HG02885 (cell line): ENCODE measurements at regions not wholly inside any gene's neighbourhood (a gene's known extent, or its start where the extent isn't known, plus 50 kb on each side); places are given as distances from the start of the nearest gene placed in this dataset.

ENCODE experiments used
- ATAC-seq: cut with Tn5 transposase; IDR thresholded peaks from one replicate; pipeline ENCODE4 v1.9.1; 2021; ENCODE audit warnings: mild to moderate bottlenecking; ENCODE audit not compliant: unreplicated experiment, poor library complexity

DNA sequence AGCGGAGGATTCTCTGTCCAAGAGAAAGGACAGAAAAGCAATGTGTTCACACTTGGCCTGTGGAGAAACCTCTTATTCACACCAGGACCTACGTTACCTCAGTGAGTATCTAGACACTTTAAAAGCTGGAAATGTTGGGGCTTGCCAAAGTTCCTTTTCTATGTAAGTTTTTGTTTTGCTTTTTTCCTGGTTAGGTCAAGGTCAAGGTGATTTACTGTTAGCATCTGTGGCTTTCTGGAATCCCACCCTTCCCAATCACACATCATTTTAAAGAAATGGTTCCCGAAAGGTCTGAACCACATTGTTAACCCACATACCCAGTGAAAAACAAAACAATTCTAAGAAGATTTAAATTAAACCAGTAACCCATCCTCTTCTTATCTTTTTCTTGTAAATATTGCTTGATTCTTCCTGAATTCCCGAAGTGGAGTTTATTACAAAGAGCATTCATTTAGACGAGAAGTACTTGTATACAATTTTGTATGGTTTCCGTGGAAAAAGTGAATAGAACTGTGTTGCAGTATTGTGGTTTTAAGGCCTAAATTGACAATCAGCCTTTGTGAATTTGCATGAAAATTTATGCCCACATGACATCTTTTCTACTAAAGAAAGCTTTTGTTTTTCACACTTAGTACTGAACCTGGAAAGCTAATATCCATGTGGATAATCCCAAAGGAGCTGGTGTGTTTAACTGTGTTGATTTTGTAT lies 827.0 kb upstream of the IGFBP3 start:
- no peak for ATAC-seq

DNA sequence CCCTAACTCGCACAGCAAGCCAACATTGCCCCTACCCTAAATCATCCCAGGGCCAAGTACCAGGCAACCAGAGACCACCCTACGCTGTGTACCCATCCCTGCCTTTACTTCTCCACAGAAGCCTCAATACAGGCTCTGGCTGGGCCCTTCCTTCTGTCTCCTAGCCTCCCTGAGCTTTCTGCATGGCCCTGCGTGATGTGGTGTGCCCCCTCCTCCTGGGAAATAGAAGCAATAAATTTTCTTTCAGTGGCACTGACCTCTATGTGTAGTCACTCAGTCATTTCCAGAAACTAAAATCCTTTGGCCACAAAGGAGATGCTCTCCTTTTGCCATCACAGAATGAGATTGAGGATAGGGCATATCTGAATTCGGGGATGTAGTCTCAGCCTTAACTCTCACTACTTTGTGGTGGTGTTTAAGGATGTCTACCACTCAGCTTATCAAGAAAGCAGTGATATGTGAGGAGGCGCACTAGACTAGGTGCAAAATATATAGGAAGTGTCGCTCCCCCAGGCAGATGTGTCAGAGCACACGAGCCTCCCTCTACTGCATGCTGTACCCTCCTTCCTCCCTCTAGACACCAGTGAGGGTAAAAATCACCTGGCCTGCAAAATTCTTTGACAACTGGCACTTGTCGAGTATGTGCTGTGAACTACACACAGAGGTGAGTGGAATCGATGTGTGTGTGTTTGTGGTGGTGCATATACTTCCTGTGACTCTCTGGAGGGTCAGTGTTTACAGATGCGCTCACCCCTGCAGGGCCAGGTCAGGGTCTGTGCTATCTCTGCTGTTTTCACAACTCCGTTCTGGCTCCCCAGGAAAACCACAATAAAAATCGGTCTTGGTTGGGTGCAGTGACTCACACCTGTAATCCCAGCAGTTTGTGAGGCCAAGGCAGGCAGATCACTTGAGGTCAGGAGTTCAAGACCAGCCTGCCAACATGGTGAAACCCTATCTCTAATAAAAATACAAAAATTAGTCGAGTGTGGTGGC lies 825.9 kb upstream of the IGFBP3 start:
- ATAC-seq = no peak

DNA sequence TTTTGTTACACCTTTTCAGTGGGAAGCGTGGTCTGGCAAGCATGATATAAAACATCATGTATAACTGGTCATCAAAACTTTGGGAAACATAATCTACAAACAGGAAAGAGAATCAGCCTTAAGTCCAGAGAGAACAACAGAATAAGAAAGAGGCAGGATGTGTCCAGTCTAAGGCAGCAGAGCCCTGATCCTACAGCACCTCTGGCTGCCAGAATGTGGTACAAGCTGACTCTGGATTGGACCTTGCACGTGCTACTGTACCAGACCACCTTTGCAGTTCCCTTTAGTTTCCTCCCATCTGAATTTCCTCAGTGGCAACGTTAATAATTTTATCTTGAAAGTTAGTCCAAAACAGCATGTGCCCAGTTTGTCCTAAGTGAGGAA lies 824.6 kb upstream of the IGFBP3 start:
- ATAC-seq = no peak

DNA sequence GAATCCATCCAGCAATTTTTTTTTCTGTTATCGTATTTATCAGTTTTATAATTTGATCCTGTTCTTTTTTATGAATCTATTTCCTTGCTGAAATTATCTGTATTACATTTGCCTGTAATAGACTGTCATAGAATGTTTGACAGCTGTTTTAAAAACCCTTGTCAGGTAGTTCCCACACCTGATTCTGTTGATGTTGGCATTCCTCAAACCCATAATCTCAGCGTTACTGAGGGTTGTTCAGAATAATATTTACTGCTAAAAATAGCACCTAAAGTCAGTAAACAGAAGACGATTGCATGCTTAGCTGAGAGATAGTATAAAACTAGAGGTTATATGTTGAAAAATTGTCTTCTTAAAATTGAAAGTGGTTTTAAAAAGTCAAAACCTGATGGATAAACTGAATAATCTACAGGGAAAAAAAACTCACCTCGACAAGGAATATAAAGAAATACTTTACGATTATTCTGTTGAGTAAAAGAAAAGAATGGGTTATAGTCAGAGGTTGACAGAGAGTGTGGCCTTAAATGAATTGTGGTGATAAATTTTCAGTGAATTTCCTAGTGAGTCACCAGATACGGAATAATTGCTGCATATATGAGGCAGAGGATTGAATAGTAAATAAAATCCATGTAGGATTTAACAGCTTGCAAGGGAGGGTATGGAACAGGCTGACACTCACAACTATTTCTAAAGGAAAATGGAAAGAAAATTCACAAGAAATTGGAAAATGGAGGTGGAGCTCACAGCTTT lies 824.1 kb upstream of the IGFBP3 start:
- ATAC-seq = no peak

DNA sequence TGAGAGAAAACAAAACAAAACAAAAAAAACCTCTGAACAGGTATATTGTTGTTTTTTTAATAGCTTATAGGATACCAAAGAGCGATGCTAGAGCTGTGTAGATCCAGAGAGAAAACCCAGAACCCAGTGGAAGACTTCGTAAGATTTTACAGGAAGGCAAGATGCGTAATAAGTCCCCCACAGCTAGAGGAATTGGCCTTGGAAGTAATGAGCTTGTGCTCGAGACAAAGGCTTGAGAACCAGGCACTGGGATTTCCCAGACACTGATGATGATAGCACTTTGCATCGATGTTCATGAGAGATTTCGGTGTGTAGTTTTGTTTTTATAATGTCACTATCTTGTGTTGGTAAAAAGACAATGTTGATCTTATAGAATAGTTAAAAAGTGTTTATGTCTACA lies 821.5 kb upstream of the IGFBP3 start:
- ATAC-seq = no peak

DNA sequence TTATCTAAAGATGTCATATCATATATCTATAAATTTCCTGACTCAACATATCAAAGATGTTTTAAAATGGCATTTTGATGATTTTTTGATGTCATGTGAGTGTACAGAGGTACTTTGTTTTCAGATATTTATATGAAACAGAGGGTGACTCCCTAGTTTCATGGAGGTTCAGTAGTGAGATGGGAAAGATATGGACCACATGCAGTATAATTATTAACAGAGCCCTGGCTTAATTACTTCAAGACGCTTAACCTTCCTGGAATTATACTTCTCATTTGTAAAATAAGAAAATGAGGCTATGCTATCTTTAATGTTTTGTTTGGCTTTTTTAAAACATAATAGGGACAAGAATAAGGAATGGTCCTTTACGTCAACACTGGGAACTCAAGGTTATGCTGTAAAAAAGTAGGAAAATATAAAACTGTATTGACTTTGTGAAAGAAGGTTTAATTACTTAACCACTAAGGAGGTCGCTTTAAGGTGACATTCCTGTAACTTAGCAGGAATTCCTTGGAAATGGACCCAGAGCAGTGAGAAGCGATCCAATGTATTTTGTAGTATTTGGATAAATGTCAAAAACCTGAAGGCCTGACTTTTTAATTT lies 821.0 kb upstream of the IGFBP3 start:
- no peak for ATAC-seq

DNA sequence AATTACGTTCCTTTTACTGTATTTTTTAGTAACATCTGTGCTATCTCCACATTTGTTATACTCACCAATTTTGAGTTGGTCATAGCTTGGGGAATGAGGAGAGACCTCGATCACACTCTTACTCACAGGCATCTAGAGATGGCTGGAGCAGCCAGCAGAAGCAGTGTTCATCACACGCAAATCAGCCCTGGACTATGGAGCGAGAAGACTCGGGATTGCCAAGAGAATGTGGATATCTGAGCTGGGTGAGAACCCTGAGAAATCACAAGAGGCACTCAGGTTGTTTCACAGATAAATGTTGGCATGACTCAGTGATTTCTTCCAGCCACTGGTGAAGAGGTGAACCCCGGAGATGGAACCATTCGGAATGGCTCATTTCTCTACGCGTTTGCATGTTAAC lies 820.1 kb upstream of the IGFBP3 start:
- ATAC-seq = no peak

DNA sequence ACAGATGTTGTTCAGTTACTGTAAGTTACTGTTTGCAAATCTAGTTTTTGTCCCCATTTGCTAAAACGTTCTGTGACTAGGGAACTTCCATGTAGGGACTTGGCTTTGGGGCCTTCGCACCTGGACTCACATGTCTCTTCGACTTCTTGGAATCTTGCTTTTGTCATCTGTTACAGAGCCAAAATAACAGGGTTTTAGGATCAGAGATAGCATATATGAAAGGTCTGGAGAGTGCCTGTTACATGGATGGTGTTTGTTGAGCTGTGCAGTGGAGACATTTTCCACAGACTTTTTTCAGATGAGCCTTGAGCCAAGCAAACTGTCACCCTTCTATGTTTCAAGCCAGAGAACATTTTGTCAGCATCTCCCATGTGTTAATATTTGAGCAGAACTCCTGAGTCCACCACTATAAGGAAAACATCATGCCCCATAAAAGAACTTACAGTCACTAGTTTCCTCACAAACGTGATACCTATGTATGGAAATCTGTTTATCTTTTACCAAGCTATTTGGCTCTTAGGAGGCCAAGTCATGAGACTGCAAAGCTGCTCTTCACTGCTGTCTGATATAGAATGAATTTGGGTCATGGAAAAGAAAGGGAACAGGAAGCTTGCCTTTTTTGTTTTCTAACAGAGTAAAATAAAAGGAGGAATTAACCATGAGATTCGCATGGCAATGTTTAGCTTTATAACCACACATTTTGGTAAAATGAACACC lies 818.6 kb upstream of the IGFBP3 start:
- no peak for ATAC-seq

DNA sequence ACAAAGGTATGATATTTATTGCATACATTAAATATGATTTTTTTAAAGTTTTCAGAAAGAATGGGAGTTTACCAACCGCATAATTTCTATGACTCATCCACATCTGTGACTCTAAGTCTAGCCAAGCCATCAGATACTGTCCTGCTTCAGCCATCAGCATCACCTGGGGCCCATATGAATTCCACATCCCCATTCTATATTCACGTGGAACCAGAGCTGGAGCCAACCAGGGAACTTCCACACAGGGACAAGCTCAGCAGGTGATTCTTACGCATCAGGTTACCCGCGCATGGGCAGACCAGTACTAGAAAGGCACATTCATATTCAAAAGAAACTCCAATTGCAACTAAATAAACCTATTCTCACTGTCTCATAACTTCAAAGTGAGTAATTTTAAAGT lies 817.7 kb upstream of the IGFBP3 start:
- no peak for ATAC-seq

DNA sequence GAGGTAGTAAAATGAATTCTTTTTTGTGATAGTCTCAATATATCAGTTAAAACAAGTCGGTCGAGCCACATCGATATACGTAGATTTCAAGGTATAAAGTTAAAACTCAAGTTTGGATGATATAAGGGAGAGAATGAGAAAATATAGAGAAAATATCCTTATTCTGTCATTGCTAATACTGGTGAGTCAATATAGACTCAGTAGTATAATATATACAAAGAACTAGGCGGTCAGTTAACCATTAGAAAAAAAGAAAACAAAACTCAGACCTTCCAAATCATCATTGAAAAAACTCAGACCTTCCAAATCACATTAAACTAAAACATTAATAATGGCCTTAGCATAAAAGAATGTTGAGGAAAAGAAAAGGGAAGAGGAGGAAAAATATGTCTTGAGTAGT lies 817.1 kb upstream of the IGFBP3 start:
- no peak for ATAC-seq

DNA sequence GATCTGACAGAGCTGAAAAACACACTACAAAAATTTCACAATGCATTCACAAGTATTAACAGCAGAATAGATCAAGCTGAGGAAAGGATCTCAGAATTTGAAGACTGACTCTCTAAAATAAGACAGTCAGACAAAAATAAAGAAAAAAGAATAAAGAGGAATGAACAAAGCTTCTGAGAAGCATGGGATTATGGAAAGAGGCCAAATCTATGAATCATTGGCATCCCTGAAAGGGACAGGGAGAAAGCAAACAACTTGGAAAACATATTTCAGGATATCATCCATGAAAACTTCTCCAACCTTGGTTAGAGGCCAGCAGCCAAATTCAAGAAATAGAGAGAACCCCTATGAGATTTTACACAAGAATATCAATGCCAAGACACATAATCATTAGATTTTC lies 804.8 kb upstream of the IGFBP3 start:
- ATAC-seq = no peak

DNA sequence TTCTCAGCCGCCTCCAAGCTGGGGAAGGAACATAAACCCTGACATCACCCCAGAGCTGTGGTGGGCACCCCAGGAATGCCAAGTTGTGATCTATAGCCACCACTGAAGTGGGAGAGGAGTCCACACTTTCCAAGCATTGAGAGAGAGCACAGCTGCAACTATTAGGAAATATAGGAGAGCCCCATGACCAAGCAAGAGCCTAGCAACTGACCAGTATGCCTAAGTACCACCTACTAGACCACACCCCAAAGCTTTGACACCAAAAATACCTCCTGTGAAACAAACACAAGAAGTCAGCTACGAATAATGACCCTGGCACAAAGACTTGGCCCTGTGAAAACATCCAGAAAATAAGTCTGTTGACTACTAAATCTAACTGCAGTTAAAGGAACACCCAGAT lies 804.1 kb upstream of the IGFBP3 start:
- ATAC-seq = no peak

DNA sequence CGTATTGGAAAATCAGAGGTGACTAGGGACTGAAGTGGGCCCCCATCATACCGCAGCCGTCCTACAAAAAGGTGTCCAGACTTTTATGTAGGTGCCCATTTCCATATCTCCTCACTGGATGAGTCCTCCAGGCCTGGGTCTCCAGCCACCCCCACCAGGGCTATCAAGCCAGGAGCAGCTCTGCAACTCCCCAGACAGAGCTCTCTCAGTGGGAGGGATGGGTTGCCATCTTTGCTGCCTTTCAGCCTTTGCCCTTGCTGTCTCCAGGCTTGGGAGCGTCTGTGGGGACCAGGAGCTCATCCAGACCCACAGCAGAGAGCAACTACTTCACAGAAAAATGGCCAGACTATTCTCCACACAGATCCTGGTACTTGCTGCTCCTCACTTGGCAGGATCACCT lies 802.7 kb upstream of the IGFBP3 start:
- no peak for ATAC-seq

DNA sequence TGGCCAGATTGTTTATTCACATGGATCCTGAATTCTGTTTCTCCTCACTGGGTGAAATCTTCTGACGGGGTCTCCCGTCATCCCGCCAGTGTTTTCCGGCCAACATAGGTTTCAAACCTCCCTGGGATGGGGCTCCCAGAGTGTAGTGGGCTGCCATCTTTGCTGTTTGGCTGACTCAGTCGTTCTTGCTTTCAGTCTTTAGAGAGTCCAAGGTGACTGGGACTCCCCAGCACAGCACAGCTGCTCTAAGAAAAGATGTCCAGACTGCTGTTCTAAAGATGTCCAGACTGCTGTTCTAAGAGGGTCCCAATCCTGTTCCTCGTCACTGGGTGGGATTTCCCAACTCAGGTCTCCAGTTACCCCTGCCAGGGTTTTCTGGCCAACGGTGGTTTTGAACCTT lies 801.9 kb upstream of the IGFBP3 start:
- no peak for ATAC-seq

DNA sequence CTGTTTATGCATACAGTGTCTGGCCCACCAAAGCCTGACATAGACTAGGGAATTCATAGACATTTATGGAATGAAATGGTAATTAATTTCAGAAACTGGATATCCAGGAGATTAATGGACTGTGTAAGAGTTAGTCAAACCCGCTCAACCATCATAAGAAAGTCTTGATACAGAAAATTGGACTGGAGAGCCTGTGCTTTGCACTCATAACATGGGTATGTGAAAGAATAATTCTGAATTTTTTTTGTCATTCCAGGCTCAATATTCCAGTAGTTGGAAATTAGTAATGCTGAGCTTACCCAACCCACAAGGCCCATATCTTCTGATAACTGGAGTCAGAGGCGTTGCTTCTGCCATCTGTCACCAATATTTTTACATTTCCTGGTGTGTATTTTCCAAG lies 799.7 kb upstream of the IGFBP3 start:
- no peak for ATAC-seq

DNA sequence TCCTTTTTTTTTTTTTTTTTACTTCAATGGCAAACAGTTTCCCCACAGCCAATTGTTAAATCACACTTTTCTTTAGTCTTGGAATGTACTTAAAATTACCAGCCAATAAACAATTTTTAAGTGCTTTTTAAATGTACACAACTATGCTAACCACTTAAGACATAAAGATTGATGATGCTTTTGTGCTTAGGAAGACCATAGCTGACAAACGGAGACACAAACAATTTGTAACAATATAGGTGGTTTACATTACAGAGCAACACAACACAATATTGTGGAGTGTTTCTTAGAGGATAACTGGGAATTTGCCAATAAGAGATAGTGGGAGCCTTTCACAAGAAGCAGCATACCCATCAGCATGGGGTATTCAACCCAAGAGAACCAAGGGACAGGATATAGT lies 798.5 kb upstream of the IGFBP3 start:
- ATAC-seq = no peak

DNA sequence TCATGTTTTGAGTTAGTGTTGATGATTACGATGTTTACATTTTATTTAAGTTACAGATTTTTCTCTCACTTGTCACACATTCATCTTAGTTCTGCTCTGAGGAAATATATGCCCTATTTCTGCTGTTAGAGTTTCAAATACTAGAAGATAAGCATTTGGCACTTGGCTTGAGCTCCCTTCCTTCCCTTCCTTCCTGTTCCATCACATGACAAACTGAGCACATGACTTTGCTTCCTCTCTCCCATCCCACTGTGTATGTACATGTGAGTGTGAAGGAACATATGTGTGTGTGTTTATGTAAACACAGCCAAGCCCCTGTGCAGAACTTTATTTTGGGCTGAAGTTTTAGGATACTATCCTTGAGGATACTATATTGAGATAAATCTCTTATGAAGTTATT lies 795.9 kb upstream of the IGFBP3 start:
- ATAC-seq = no peak

DNA sequence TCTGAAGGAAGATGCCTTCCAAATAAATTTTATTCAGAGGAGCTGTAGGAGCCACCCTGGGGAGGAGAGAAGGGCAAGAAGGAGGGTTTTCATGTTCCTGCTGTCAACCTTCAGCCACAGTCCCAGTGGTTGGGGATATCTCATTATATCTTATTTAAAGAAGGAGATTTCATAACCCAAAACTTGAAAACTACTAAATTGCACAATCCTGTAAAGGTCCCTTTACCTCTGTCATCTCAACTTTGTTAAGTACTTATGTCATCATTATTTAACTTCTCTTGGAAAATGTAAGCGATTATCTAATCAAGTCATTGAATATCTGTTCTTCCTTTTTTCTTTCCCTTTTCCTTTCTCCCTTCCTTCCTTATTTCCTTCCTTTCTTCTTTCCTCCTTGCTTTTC lies 794.5 kb upstream of the IGFBP3 start:
- no peak for ATAC-seq

DNA sequence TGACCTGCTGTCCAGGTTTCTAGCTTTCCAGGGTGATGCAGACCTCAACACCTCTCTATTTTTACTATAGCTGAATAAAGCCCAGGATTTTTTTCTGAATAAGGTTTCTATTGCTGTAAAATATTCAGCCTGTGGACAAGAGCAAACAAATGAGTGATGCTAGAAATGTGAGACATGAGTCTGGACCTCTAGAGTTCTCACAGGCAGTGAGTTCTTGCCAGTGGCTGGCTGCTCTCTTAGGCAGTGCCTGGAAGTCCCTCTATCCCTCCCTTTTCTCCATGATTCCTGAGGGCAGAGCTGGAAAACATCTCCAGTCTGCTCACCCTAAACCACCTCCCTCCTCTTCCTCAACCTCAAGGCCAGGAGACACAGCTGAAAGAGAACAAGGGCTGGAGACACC lies 793.8 kb upstream of the IGFBP3 start:
- ATAC-seq = no peak
